Transverse colon (tissue), 3 donors: ENCODE measurements at regions not wholly inside any gene's neighbourhood (a gene's known extent, or its start where the extent isn't known, plus 50 kb on each side); places are given as distances from the start of the nearest gene placed in this dataset.

Experiments used
- CTCF ChIP-seq, 5 experiments: fragments of 200-600 bp in 3 of 5; fragments of 450-650 bp in 2 of 5; sonication (generic) in 3 of 5; IDR thresholded peaks; 1 replicate in 2 of 5; 2 replicates in 3 of 5; pipeline ENCODE4 v1.5.1; 2016 to 2017; ENCODE audit warnings: antibody characterized with exemption in 5 of 5, inconsistent platforms in 3 of 5, mild to moderate bottlenecking in 2 of 5, moderate library complexity in 1 of 5
- EP300 ChIP-seq: sonication (generic); formaldehyde crosslinking; IDR thresholded peaks from one replicate; pipeline ENCODE4 v1.6.1; 2017; ENCODE audit warnings: antibody characterized with exemption, low read depth

GRCh38 chr2:184425083-184425482, 173.2 kb upstream of the ZNF804A start:
- TF ChIP-seq CTCF (IDR thresholded peaks at IDR 0.05) (no peak), EP300 (no peak)
